Adipocyte (in vitro differentiated cells): ENCODE measurements at regions not wholly inside any gene's neighbourhood (a gene's known extent, or its start where the extent isn't known, plus 50 kb on each side); places are given as distances from the start of the nearest gene placed in this dataset.

Experiments
- DNase-seq: peaks from one replicate; pipeline ENCODE4 v3.0.0-alpha.2; 2015; ENCODE audit warnings: low read depth
- H3K27me3 ChIP-seq: replicated peaks from 2 replicates; pipeline ENCODE4 v1.7.0; 2013; ENCODE audit warnings: mild to moderate bottlenecking, low read length, moderate library complexity; ENCODE audit not compliant: control insufficient read depth, insufficient read depth
- H3K36me3 ChIP-seq: 2 replicates; pipeline ENCODE4 v1.7.0; 2013; ENCODE audit warnings: low read length, mild to moderate bottlenecking, moderate library complexity; ENCODE audit not compliant: control insufficient read depth, insufficient read depth, severe bottlenecking
- H3K4me1 ChIP-seq: 2 replicates; pipeline ENCODE4 v1.7.0; 2013; ENCODE audit warnings: mild to moderate bottlenecking, low read length, moderate library complexity; ENCODE audit not compliant: control insufficient read depth, insufficient read depth
- H3K4me3 ChIP-seq: 2 replicates; pipeline ENCODE4 v1.7.0; 2013; ENCODE audit warnings: mild to moderate bottlenecking, low read length, moderate library complexity
- H3K9ac ChIP-seq: 2 replicates; pipeline ENCODE4 v1.7.0; 2013; ENCODE audit warnings: mild to moderate bottlenecking, low read length, moderate library complexity
- H3K9me3 ChIP-seq: 2 replicates; pipeline ENCODE4 v1.7.0; 2013; ENCODE audit warnings: mild to moderate bottlenecking, low read length, moderate library complexity; ENCODE audit not compliant: control insufficient read depth

DNA sequence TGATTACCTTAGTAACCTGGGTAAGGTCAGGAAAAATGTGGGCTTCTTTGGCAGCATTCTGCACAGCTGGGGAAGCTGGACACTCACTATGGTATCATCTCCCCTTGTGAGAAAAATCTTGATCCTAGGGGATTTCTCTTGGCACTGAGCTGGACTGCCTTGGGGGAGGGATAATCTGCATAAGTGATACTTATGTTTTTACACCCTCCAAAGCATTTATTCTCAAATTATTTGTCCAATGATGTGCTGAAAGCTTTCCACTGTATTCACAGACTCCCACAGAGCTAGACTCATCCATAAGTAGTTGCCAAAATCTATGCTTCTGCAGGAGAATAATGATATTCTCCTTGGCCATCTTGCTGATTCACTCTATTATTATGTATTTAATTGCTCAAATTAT is 121.5 kb upstream of the CNR1 start:
- Histone ChIP-seq H3K9ac (no peak overlapping the region), H3K4me1 (no peaks in the 10 kb centered on the region), H3K9me3 (peaks cover 32% of the 10 kb centered on the region), H3K4me3 (no peak overlapping the region), H3K27me3 (no peaks in the 10 kb centered on the region), H3K36me3 (no peaks in the 10 kb centered on the region)
- no peak for DNase-seq

DNA sequence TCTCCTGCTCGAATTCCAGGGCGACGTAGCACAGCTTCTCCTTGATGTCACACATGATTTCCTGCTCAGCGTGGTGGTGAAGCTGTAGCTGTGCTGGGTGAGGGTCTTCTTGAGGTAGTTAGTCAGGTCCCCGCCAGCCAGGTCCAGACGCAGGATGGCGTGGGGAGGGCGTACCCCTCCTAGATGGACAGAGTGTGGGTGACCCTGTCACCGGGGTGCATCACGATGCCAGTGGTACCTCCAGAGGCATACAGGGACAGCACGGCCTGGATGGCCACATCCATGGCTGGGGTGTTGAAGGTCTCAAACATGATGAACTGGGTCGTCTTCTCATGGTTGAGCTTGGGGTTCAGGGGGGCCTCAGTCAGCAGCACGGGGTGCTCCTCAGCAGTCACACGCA is 110.2 kb upstream of the CNR1 start:
- H3K9me3 ChIP-seq = no peaks in the 10 kb centered on the region
- H3K4me3 ChIP-seq = no peak overlapping the region
- H3K4me1 ChIP-seq = no peaks in the 10 kb centered on the region
- H3K36me3 ChIP-seq = no peaks in the 10 kb centered on the region
- H3K9ac ChIP-seq = no peak overlapping the region
- no peak for DNase-seq
- no peaks in the 10 kb centered on the region for H3K27me3 ChIP-seq

DNA sequence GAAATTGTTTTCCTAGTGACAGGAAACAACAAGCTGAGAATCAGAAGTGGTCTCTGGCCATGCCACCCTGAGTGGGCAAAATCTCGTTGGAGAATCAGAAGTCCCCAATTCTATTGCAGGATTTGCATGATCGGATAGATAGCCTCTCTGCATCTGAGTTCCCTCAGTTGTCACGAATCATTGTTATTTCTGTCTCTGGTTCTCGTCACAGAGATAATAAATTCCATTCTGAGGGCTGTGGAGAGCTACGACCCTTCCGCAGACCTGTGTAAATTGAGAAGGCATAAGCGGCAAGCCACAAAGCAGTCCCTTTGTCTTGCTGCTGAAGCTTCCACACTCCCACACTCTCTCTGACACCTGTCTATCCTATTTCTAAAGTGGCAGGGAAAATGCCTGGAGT is 102.4 kb upstream of the CNR1 start:
- no peaks in the 10 kb centered on the region for H3K9me3 ChIP-seq
- H3K27me3 ChIP-seq = peaks cover 7% of the 10 kb centered on the region
- no peaks in the 10 kb centered on the region for H3K4me1 ChIP-seq
- no peak for DNase-seq
- H3K4me3 ChIP-seq = no peak overlapping the region
- H3K36me3 ChIP-seq = no peaks in the 10 kb centered on the region
- no peak overlapping the region for H3K9ac ChIP-seq

DNA sequence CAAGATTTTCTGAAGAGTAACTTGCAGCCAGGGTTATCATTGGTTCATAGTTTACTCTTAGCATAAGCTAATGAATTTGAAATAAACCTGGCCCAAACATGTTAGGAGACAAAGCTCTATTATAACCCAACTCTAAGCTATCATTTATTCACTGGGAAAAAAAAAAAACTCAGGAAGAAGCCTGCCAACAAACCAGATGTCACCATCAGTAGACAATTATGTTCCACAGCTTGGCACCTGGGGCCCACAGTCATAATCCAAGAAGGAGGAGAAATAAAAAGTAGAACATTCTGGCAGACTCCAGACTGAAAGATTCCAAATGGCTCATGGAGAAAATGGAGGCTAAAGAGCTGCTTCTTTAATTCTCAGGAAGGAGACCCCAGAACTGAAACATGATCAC is 100.0 kb upstream of the CNR1 start:
- Histone ChIP-seq H3K9me3 (no peaks in the 10 kb centered on the region), H3K4me3 (no peak overlapping the region), H3K27me3 (peaks cover 7% of the 10 kb centered on the region), H3K9ac (no peak overlapping the region), H3K36me3 (no peaks in the 10 kb centered on the region), H3K4me1 (no peaks in the 10 kb centered on the region)
- DNase-seq = no peak

DNA sequence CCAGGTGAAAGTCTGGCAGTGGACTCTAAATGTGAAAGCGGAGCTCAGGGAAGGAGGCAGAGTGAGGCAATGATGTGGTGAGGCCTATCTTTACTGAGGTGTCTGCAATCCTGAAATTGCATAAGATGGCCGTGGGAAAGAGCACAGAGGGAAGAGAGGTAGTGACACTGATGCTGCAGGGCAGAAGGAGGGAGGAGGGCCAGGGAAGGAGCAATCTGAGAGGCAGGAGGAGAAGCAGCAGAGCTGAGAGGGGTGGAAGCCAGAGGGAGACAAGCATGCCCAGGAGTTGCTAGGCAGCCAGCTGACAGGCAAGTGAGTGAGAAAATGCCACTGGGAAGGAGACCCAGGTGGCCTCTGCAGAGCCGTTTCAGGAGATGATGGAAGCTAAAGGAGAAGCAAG is 97.4 kb upstream of the CNR1 start:
- H3K9ac ChIP-seq = no peak overlapping the region
- H3K36me3 ChIP-seq = no peaks in the 10 kb centered on the region
- DNase-seq = no peak
- no peaks in the 10 kb centered on the region for H3K9me3 ChIP-seq
- no peaks in the 10 kb centered on the region for H3K4me1 ChIP-seq
- H3K27me3 ChIP-seq = peaks cover 5% of the 10 kb centered on the region
- no peak overlapping the region for H3K4me3 ChIP-seq

DNA sequence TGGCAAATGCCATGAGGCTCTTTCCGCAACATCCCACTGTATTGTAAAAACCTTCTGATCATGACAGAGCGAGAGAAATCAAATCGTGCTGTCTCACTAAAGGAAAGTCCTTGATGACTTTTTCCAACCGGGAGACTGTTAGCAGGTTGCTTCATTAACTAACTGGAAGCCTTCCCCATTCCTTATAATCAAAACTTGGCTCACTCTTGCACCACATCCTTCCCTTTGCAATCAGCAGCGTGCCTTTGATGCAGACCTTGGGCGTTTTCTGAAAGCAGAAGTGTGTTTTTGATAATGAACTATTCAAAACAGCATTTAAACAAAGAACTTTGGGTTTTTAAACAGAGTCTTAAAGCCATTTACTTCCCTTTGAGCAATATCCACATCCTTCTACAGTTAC is 96.2 kb upstream of the CNR1 start:
- Histone ChIP-seq H3K4me3 (no peak overlapping the region), H3K9me3 (no peaks in the 10 kb centered on the region), H3K36me3 (no peaks in the 10 kb centered on the region), H3K27me3 (no peaks in the 10 kb centered on the region), H3K4me1 (no peaks in the 10 kb centered on the region), H3K9ac (no peak overlapping the region)
- no peak for DNase-seq

DNA sequence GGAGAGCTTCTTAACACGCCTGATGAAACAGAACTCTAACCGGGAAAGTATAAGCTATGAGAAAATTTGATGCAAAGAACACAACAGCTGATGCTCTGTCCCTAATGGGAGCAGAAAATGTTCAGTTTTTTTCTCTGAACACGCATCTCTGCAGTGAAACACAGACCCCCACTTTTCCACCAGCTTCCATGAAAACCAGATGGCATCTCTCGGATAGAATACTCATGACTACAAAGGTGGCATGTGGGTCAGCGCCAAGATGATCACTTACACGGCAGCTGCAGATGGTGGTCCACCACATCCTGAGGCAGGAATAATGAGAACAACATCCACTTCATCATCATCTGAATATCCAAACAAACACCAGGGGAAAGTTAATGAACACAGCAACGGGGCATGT is 85.2 kb upstream of the CNR1 start:
- Histone ChIP-seq H3K9me3 (no peaks in the 10 kb centered on the region), H3K36me3 (no peaks in the 10 kb centered on the region), H3K4me3 (no peak overlapping the region), H3K9ac (no peak overlapping the region), H3K4me1 (no peaks in the 10 kb centered on the region), H3K27me3 (no peaks in the 10 kb centered on the region)
- DNase-seq = no peak

DNA sequence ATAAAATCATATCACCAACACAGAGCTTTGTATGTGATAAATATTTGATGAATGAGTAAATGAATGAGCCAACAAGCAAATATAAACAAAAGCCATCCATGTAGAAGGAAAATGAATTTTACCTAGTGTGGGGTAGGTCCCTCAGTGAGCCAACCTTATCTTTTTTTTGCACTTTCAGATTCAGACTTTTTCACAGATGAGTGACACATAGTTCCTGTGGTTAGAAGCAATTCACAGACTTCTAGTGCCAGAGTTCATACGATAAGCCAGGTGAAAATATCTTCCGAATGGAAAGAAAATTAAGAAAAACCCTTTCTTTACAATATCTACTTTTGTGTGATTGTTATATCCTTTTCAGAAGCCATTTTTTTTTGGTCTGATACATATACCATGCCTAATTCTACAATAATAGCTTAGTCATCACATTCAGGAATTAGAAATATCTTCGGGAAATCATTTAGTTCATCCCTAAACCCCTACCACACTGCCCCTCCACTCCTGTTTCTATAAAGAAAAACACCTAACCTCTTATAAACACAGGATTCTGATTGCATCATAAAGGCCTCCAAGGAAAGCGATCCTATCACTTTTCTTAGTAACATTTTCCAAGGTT is 82.7 kb upstream of the CNR1 start:
- Histone ChIP-seq H3K4me3 (no peak overlapping the region), H3K36me3 (no peaks in the 10 kb centered on the region), H3K4me1 (no peaks in the 10 kb centered on the region), H3K27me3 (no peaks in the 10 kb centered on the region), H3K9ac (no peak overlapping the region), H3K9me3 (no peaks in the 10 kb centered on the region)
- no peak for DNase-seq

DNA sequence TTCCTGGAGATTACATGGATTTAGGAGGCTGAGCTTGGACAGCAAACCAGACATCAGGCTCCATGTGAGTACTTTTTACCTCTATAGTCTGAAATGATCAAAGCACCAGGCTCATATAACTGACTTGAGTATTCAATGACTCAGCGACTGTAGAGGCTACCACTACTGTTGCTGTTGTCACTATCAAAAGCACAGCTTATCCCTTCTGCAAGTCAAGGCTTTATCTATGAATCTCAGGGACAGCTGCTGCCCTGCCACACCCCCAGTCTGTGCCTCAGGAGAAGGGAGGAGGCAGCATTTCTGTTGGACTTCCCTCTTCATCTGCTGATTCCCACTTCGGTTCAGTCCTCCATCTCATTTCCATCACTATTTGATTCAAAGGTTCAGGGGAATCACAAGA is 80.5 kb upstream of the CNR1 start:
- Histone ChIP-seq H3K9me3 (peaks cover 1% of the 10 kb centered on the region), H3K4me1 (no peaks in the 10 kb centered on the region), H3K9ac (no peak overlapping the region), H3K27me3 (no peaks in the 10 kb centered on the region), H3K36me3 (no peaks in the 10 kb centered on the region), H3K4me3 (no peak overlapping the region)
- DNase-seq = no peak

DNA sequence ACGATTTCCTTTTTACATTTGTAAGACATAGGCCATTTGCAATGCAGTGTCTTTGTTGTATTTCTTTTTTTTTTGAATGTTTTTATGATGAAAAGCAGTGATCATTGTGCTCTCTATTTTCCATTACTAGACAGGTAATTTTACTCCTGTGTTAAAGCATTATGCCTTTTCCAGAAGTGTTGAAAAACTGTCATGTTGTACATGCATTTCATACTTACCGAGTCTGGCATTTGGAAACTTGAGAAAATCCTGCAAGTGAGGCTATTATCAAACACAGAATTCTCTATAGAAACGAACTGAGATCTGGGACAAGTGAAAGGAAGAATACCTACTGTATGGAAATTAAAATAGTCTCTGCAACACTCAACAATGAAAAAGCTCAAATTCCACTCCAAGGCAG is 78.6 kb upstream of the CNR1 start:
- Histone ChIP-seq H3K36me3 (no peaks in the 10 kb centered on the region), H3K4me1 (no peaks in the 10 kb centered on the region), H3K27me3 (no peaks in the 10 kb centered on the region), H3K9ac (no peak overlapping the region), H3K9me3 (peaks cover 6% of the 10 kb centered on the region), H3K4me3 (no peak overlapping the region)
- DNase-seq = no peak

DNA sequence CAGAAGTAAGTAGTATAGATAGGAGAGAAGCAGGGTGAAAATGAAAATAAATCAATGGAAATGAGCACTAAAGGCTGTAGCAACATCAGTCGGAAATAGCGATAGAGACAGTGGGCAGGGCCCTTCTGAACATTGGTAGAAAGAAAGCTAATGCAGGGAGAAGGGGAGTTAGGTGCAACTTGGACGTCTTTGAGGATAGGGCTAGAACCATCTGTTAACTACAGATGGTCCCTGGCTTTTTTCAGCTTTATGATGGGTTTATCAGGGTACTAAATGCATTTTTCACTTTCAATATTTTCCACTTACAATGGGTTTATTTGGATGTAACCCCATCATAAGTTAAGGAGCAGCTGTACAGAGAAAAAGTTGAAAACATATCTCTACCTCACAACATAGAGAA is 72.8 kb upstream of the CNR1 start:
- Histone ChIP-seq H3K9ac (no peak overlapping the region), H3K36me3 (no peaks in the 10 kb centered on the region), H3K4me3 (no peak overlapping the region), H3K4me1 (no peaks in the 10 kb centered on the region), H3K27me3 (no peaks in the 10 kb centered on the region), H3K9me3 (peaks cover 8% of the 10 kb centered on the region)
- DNase-seq = no peak

DNA sequence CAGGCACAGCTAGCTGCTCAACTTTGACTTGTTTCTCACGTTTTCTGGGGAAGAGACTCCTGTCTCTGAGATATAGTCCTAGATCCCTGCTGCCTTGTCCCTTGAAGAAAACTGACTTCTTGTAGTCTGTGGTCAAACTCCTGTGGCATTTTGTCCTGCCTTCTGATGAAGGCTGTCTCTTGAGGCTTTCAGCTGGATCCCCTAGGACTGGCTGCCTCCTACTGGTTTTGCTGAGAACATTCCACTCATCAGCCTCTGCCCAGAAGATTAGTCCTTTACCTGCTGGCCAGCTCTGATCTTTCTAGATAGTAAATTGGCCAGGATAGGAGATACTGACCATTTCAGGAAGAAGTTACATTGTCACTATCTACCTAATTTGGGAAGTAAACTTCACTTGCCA is 71.9 kb upstream of the CNR1 start:
- Histone ChIP-seq H3K9me3 (peaks cover 16% of the 10 kb centered on the region), H3K4me1 (no peaks in the 10 kb centered on the region), H3K4me3 (no peak overlapping the region), H3K27me3 (no peaks in the 10 kb centered on the region), H3K9ac (no peak overlapping the region), H3K36me3 (no peaks in the 10 kb centered on the region)
- DNase-seq = no peak
